22Rv1 (cell line): ENCODE measurements at regions not wholly inside any gene's neighbourhood (a gene's known extent, or its start where the extent isn't known, plus 50 kb on each side); places are given as distances from the start of the nearest gene placed in this dataset.

Experiments
- H3K27ac ChIP-seq: fragments of 450-650 bp; 2 replicates; pipeline ENCODE4 v1.5.1; 2017
- CTCF ChIP-seq: fragments of 450-650 bp; IDR thresholded peaks from 2 replicates; pipeline ENCODE4 v1.5.1; 2017; ENCODE audit warnings: mild to moderate bottlenecking
- ZFX ChIP-seq: fragments of 450-650 bp; IDR thresholded peaks from 2 replicates; pipeline ENCODE4 v1.6.1; 2017; ENCODE audit warnings: antibody characterized with exemption, borderline replicate concordance

- TF ChIP-seq CTCF = no peak
- no peak for TF ChIP-seq ZFX
- H3K27ac ChIP-seq = no peak overlapping the region
Observed at GRCh38 chr4:11252149-11252548, 176.5 kb downstream of the HS3ST1 start.

DNA sequence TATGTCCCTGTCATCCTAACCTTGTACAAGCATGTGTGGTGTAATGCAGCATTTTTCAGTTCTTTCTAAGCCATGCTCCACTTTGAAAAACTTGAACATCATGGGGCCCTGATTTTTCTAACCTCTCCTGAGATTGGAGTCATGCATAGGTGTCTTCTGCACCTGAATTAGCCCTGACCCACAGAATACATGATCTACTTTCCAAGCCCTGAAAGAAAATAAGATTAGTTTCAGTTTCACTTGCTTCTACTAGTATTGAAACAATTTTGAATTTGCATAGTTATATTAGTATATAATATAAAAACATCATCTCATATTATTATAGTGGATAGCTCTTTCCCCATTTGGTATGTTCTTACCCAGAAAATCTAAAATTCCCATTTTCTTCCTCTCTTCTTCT lies 178.2 kb downstream of the HS3ST1 start:
- TF ChIP-seq CTCF (no peak), ZFX (no peak)
- no peak overlapping the region for H3K27ac ChIP-seq

DNA sequence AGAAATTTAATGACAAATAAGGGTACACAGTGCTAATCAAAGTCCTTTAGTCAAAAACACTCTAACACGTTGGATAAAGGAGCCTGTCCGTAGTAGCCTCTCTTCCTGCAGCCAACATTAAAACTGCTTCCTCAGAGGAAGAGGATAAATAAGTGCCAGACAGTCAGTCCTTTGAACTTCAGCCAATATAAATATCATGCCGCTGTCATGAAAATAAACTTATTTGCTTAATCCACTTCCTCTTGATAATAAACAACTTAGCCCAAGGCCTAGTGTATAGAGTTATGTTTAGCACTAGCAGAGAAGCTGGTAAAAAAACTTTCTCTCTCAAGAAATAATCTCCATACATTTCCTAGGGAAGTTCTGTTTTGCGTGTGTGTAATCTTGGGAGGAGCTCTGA lies 196.7 kb downstream of the HS3ST1 start:
- H3K27ac ChIP-seq = peak overlapping the region; percentile 62
- TF ChIP-seq CTCF = no peak
- no peak for TF ChIP-seq ZFX

DNA sequence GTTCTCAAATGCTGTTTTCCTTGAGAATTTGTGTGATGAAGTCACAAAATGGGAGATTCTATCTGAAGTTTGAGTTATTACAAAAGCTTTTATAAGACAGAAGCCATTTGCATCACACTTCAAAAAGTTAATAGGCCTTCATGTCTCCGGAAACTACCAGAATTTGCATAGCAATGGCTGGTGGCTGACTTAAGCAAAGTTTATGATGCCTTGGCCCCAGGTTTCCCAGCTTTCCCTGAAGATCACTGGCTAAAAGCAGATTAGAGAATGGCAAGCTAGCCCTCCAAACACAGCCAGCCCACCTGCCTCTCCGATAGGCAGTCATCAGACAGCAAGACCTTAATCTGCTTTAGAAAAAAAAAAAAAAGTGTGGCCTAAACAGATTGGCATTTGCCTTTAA lies 197.8 kb downstream of the HS3ST1 start:
- H3K27ac ChIP-seq = no peak overlapping the region
- TF ChIP-seq CTCF (no peak), ZFX (no peak)

DNA sequence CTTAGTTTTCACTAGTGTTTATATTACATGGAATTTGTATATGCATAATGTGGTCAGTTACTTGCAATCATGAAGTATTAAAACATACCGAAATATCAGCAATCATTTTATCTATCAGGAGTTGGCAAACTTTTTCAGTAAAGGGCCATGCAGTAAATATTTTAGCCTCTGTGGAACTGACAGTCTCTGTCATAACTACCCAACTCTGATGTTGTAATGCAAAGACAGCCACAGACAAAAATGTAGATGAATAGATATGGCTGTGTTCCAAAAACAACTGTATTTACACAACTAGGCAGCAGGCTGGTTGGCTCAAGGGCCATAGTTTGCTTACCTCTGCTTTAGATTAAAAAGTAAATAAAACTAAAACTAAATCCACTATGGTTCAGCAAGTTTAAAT lies 200.2 kb downstream of the HS3ST1 start:
- no peak overlapping the region for H3K27ac ChIP-seq
- TF ChIP-seq CTCF = no peak
- TF ChIP-seq ZFX = no peak

GRCh38 chr4:11223311-11223710 lies 205.4 kb downstream of the HS3ST1 start:
- no peak overlapping the region for H3K27ac ChIP-seq
- TF ChIP-seq CTCF (no peak), ZFX (no peak)

DNA sequence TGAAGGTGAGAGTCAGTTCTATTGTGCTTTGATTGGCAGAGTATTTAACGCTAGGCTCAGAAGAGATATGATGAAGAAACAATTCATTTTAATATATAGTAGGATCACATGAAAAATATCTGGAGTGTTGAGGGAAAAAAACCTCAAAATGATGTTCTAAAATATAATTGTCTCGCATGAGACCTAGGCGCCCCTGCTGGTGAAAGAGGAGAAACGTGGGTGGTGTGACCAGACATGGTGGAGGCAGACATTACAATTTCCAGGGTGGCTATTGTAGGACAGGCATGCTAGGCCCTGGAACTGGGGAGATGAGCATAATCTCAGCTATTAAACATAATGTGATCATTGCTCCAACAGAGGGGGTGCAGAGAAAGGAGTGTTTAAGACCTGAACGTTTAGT lies 210.0 kb downstream of the HS3ST1 start:
- no peak for TF ChIP-seq ZFX
- peak; percentile 49 for TF ChIP-seq CTCF

More for the DNA sequence above, 210.0 kb downstream of the HS3ST1 start:
- H3K27ac ChIP-seq = no peak overlapping the region
